ENCODE measurements at regions not wholly inside any gene's neighbourhood (a gene's known extent, or its start where the extent isn't known, plus 50 kb on each side); places are given as distances from the start of the nearest gene placed in this dataset.

- no peak for TF ChIP-seq CTCF (conservative IDR thresholded peaks at IDR 0.05)
- TF ChIP-seq EZH2 (IDR thresholded peaks at IDR 0.05; ENCODE audit: low read depth) = no peak
These were observed 506.6 kb upstream of the ATXN7L3B start for GRCh38 chr12:74031045-74031444.
